Stimulated activated effector memory CD8-positive, alpha-beta T cell treated with anti-CD3 and anti-CD28 coated beads, Interleukin-12 subunit alpha, Interleukin-12 subunit beta, amount 100 ng/mL, for 72 hours (primary cell): ENCODE measurements at regions not wholly inside any gene's neighbourhood (a gene's known extent, or its start where the extent isn't known, plus 50 kb on each side); places are given as distances from the start of the nearest gene placed in this dataset.

Experiments used
- ATAC-seq: fragments of 150-1000 bp; cut with Tn5 transposase; 2 replicates; pipeline ENCODE4 v1.10.0; 2021
- DNase-seq, 2 donors: peaks; one replicate each; pipeline ENCODE4 v3.0.0; 2021 to 2022; ENCODE audit warnings: low spot score in 2 of 2
- H3K27ac Mint-ChIP-seq: one replicate; pipeline ENCODE4 v1.8.0; 2022; ENCODE audit warnings: mild to moderate bottlenecking, mixed read lengths
- H3K36me3 Mint-ChIP-seq: one replicate; pipeline ENCODE4 v1.8.0; 2022; ENCODE audit warnings: mild to moderate bottlenecking, mixed read lengths
- H3K4me1 Mint-ChIP-seq: one replicate; pipeline ENCODE4 v1.8.0; 2022; ENCODE audit warnings: mixed read lengths
- H3K4me3 Mint-ChIP-seq: one replicate; pipeline ENCODE4 v1.8.0; 2022; ENCODE audit warnings: mild to moderate bottlenecking, mixed read lengths
- H3K9me3 Mint-ChIP-seq: one replicate; pipeline ENCODE4 v1.8.0; 2022; ENCODE audit warnings: mixed read lengths

DNA sequence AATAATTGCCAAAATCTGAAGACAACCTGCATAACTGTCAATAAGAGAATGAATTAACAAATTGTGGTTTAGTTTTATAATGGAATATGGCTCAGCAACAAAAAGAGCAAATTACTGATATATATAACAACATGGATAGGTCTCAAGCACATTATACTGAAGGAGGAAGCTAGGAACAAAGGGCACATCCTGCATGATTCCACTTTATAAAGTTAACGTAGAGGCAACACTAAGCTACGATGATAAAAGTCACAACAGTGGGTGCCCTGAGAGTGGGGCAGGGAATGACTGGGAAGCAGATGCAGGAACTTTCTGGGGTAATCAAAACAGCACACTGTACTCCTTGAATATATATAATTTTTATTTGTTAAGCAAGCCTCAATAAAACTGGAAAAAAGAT is 165.2 kb downstream of the RMI1 start:
- ATAC-seq (no peak), DNase-seq (no peak)
- no peak overlapping the region for H3K4me3 Mint-ChIP-seq
- no peak overlapping the region for H3K27ac Mint-ChIP-seq
- H3K9me3 Mint-ChIP-seq, result no peaks in the 10 kb centered on the region
- no peaks in the 10 kb centered on the region for H3K36me3 Mint-ChIP-seq
- H3K4me1 Mint-ChIP-seq, result peaks cover 4% of the 10 kb centered on the region

DNA sequence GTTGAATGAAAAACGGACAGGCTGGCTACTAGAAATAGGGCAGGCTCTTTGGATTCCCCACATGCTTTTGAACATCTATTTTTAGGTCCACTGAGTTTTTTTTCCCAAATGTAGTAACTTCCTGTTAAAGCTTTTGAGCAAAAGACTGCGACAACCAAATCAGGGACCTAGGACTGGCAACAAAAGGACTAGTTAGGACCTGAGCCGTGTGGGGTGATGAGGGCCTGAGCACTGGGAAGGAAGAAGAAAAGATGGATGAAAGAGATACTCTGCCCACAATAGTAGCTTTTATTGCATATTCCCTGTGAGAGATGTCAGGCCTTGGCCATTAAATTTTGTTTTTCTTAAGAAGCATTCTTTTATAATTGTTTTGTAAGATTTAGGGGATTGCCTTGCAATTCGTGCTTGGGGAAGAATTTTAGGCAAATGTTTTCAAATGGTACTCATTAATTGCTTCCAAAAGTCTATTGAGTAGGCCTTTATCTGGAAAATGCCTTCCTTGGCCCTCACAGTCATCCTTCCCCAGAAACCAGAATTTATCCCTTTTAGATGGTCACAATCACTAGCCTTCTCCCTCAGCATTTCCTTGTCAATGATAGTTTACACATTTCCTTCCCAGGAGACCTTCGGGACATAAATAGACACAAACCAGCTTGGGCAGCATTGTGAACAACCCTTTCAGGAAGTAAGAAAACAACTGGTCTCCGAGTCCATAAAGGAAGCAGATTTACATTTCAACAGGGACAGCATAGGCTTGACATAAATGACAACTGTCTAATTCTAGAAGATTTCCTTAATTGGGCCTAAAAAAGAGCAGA is 166.5 kb downstream of the RMI1 start:
- no peak for DNase-seq
- H3K4me1 Mint-ChIP-seq, result no peaks in the 10 kb centered on the region
- H3K4me3 Mint-ChIP-seq, result no peak overlapping the region
- no peak for ATAC-seq
- H3K27ac Mint-ChIP-seq, result no peak overlapping the region
- H3K9me3 Mint-ChIP-seq, result no peaks in the 10 kb centered on the region
- no peaks in the 10 kb centered on the region for H3K36me3 Mint-ChIP-seq

DNA sequence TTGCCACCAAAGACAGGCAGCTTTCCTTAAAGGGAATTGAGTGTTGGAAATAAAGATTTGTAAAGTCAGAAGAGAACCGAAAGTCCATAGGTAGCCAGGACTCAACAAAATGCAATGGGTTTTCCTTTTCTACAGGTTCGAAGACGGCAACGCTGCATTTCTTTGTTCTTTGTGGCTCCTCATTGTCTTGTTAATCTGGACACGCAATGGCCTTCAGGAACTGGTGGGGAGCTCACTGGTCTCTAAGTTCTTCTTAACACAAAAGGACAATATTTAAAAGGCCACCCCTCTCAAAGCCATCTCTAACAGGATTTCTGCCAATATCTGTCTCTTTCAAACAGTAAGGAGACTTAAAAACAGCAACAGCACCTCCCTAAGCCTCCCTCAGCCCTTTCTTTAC is 170.6 kb downstream of the RMI1 start:
- ATAC-seq (no peak), DNase-seq (no peak)
- no peaks in the 10 kb centered on the region for H3K9me3 Mint-ChIP-seq
- no peaks in the 10 kb centered on the region for H3K4me1 Mint-ChIP-seq
- no peak overlapping the region for H3K27ac Mint-ChIP-seq
- no peak overlapping the region for H3K4me3 Mint-ChIP-seq
- no peaks in the 10 kb centered on the region for H3K36me3 Mint-ChIP-seq

DNA sequence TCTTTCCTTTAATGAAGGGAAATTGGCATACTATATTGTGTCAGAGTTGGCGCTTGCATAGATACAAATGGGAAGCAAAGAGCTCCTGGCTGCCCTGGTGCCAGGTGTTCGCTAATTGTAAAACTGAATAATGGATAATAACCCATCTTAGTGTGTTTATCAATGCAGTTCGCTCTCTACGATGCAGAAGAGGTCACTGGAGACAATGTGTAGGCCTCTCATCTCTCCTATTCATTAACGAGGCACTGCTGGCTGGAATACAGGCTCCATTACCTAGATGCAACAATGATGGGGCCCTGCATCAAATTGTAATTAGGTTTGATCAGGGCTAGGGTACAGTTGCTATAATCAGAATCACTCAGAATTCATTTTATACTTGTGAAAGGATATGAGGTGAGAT is 171.0 kb downstream of the RMI1 start:
- H3K4me3 Mint-ChIP-seq, result no peak overlapping the region
- H3K36me3 Mint-ChIP-seq, result no peaks in the 10 kb centered on the region
- DNase-seq, result no peak
- no peaks in the 10 kb centered on the region for H3K4me1 Mint-ChIP-seq
- no peak overlapping the region for H3K27ac Mint-ChIP-seq
- ATAC-seq, result no peak
- H3K9me3 Mint-ChIP-seq, result no peaks in the 10 kb centered on the region

DNA sequence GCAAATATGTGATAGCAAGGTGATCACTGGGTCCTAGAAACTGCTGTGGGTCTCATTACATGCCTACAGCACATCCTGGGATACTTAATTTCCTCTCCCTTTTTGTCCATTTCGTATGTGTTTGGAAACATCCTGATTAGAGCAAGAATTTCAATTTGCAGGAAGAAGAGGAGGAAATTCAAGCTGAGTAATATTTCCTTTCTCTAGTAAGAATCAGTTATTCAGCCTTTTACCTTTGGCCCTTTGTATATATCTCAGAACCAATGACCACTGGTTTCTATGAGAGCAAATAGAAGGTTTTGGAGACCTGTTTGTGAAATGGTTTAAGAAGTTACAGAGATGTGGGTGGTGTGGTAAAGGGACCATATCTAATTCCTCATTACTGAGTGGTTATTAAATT is 171.6 kb downstream of the RMI1 start:
- H3K4me3 Mint-ChIP-seq, result no peak overlapping the region
- DNase-seq (no peak), ATAC-seq (no peak)
- H3K36me3 Mint-ChIP-seq, result no peaks in the 10 kb centered on the region
- H3K4me1 Mint-ChIP-seq, result no peaks in the 10 kb centered on the region
- no peak overlapping the region for H3K27ac Mint-ChIP-seq
- no peaks in the 10 kb centered on the region for H3K9me3 Mint-ChIP-seq

DNA sequence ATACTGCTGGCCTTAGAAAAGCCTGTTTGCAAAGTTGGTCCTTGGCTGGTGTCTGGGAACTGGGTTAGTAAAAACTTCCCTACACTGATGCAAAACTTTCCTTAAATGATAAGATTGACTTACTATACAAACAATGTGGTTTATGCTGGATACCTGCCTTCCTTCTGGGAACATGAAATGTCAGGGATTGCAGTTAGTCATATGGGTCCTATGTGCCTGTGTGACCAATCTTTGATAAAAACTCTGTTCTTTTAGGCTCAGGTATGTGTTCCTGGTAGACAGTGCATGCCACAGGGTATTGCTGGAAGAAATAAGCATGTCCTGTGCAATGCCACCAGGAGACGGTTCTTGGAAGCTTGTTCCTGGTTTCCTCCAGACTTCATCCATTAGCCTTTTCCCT is 173.3 kb downstream of the RMI1 start:
- Mint-ChIP-seq H3K27ac (no peak overlapping the region), H3K9me3 (no peaks in the 10 kb centered on the region), H3K36me3 (no peaks in the 10 kb centered on the region), H3K4me3 (no peak overlapping the region), H3K4me1 (no peaks in the 10 kb centered on the region)
- ATAC-seq (no peak), DNase-seq (no peak)

DNA sequence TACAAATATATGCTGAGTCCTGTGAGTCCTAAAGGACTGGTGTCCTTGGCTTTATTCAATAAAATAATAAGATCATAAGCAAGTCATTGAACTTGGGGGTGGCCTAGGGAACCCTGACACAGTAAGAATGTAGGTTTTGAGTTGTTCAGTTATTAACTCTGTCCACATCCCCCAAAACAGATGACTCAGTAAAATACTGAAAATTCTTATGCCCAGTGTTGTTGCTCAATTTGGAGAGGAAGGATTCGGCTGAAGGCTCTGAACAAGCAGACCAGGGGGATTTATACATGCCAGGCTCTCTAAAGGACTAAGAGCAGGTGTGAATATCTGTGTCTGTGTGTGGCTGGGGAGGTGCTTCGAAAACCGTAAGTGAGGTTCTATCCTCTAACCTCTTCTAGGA is 173.7 kb downstream of the RMI1 start:
- Mint-ChIP-seq H3K4me3 (no peak overlapping the region), H3K4me1 (no peaks in the 10 kb centered on the region), H3K9me3 (no peaks in the 10 kb centered on the region), H3K27ac (no peak overlapping the region), H3K36me3 (no peaks in the 10 kb centered on the region)
- no peak for DNase-seq
- ATAC-seq, result no peak

DNA sequence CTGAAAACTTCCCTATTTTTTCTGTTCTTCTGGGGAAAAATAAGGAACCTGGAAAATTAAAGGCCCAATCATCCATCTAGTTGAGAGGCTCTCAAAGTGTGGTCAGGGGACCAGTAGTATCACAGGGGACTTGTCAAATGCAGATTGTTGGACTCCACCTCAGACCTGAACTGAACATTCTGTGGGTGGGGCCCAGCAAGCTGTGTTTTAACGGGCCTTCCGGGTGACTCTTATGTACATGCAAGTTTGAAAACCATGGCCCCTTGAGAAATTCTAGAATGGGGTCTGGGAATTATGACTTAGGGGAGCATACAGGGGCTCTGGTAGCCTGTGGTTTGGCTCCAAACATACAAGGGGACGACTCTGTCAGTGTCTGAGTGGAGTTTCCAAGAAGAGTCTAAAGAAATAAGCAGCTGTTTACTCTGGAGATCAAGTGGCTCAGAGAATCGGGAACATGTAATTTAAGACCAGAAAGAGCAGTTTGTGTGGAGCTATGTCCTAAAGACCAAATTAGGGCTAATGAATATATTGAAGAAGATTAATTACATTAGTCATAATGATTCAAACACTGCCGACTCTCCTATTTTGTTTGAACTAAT is 177.4 kb downstream of the SLC28A3 start:
- ATAC-seq (no peak), DNase-seq (no peak)
- no peaks in the 10 kb centered on the region for H3K36me3 Mint-ChIP-seq
- H3K4me1 Mint-ChIP-seq, result no peaks in the 10 kb centered on the region
- H3K27ac Mint-ChIP-seq, result no peak overlapping the region
- no peak overlapping the region for H3K4me3 Mint-ChIP-seq
- no peaks in the 10 kb centered on the region for H3K9me3 Mint-ChIP-seq

DNA sequence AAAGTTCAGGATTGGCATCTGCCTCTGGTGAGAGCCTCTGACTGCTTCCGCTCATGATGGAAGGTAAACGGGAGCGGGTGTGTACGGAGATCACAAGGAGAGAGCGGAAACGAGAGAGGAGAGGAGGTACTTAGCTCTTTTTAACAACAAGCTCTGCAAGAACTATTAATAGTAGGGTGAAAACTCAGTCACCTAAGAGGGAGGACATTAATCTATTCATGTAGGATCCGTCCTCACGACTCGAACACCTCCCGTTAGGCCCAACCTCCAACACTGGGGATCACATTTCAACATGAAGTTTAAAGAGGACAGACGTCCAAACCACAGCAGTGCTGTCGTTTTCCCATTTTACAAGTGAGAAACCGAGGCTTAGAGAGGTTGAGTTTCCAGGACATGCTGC is 173.7 kb downstream of the SLC28A3 start:
- Mint-ChIP-seq H3K27ac (no peak overlapping the region), H3K9me3 (no peaks in the 10 kb centered on the region), H3K4me1 (no peaks in the 10 kb centered on the region), H3K4me3 (no peak overlapping the region), H3K36me3 (no peaks in the 10 kb centered on the region)
- ATAC-seq, result no peak
- no peak for DNase-seq

DNA sequence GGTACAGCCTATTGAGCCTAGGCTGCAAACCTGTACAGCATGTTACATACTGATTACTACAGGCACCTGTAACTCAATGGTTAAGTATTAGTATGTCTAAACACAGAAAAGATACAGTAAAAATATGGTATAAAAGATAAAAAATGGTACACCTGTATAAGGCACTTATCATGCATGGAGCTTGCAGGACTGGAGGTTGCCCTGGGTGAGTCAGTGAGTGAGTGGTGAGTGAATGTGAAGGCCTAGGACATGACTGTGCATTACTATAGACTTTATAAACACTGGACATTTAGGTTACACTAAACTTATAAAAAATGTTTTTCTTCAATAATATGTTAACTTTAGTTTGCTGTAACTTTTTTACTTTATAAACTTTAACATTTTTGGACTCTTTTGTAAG is 171.3 kb downstream of the SLC28A3 start:
- Mint-ChIP-seq H3K27ac (no peak overlapping the region), H3K4me1 (no peaks in the 10 kb centered on the region), H3K4me3 (no peak overlapping the region), H3K9me3 (no peaks in the 10 kb centered on the region), H3K36me3 (no peaks in the 10 kb centered on the region)
- ATAC-seq, result no peak
- no peak for DNase-seq

DNA sequence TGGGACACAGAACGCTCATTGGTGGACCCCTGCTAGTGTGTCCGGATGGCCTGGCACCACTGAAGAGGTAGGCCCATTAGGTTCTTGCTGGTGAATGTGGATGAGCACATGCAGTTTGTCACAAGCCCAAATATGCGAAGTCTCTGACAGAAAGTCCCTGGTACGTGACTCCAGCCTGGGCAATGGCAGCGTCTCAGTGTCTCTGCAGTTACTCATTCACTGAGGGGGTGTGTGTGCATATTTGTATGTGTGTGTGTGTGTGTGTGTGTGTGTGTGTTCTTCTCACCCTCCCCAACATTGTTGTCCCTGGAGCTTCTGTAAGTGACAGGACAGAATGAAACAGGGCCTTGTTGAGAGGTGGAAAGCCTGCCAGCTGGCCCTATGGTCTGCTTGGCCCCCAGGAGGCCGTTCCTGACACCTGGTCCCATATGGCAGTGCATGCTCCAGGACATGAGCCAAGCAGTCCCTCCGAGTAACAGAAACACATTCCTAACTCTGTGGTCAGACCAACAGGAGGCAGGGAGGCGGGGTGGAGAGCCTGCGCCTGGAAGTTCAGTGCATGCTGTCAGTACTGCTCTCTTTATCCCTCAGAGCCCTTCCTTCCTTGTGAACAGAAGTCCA is 169.9 kb downstream of the SLC28A3 start:
- no peak overlapping the region for H3K4me3 Mint-ChIP-seq
- ATAC-seq (no peak), DNase-seq (no peak)
- H3K9me3 Mint-ChIP-seq, result no peaks in the 10 kb centered on the region
- no peaks in the 10 kb centered on the region for H3K4me1 Mint-ChIP-seq
- no peak overlapping the region for H3K27ac Mint-ChIP-seq
- no peaks in the 10 kb centered on the region for H3K36me3 Mint-ChIP-seq

DNA sequence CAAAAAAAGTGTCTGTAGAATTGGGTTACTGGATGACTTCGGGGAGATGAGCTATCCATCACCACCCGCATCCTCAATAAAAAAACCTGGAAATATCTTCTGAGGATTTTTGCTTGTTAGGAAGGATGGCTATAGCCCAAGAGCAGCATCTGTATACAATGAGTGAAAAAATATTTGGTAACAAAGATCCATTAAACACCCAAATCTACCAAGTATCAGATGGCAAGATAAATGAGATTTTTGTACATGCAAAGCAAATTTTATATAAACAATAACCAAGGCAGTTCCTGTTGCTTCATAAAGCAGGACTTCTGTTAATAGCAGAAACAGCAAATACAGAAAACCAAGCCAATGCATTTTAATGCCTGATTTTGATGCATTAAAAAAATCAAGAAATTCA is 166.6 kb downstream of the SLC28A3 start:
- Mint-ChIP-seq H3K4me3 (no peak overlapping the region), H3K9me3 (no peaks in the 10 kb centered on the region), H3K4me1 (no peaks in the 10 kb centered on the region), H3K27ac (no peak overlapping the region), H3K36me3 (no peaks in the 10 kb centered on the region)
- DNase-seq (no peak), ATAC-seq (no peak)

DNA sequence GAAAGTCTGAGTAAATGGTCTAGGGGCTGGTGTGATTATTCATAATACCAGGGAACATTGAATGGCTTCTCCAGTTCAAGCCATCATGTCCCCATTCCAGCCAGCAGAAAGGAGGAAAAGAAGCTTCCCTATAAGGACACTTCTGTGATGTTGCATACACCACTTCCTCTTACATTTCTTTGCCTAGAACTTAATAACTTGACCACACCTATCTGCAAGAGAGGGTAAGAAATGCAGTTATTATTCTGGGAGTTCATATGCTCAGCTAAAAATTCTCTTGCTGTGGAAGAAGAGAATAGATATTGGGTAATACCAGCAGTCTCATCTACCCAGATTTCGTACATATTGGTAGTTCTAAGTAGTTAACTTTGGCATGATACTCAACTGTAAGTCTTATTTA is 166.1 kb downstream of the SLC28A3 start:
- Mint-ChIP-seq H3K9me3 (no peaks in the 10 kb centered on the region), H3K27ac (no peak overlapping the region), H3K36me3 (no peaks in the 10 kb centered on the region), H3K4me1 (no peaks in the 10 kb centered on the region), H3K4me3 (no peak overlapping the region)
- ATAC-seq (no peak), DNase-seq (no peak)

DNA sequence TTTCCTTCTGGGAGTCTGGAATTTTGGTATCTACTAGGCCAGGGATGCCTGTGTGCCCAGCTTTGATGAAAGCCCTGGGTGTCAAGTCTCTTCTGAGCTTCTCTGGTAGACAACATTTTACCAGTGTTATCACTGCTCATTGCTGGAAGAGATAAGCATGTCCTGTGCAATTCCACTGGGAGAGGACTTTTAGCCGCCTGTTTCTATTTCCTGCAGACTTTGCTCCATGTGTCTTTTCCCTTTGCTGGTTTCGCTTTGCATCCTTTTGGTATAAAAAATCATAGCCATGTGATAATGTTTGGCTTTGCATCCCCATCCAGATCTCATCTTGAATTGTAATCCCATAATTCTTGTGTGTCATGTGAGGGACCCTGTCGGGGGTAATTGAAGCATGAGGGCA is 163.2 kb downstream of the SLC28A3 start:
- Mint-ChIP-seq H3K36me3 (no peaks in the 10 kb centered on the region), H3K27ac (no peak overlapping the region), H3K9me3 (no peaks in the 10 kb centered on the region), H3K4me3 (no peak overlapping the region), H3K4me1 (no peaks in the 10 kb centered on the region)
- ATAC-seq (no peak), DNase-seq (no peak)

DNA sequence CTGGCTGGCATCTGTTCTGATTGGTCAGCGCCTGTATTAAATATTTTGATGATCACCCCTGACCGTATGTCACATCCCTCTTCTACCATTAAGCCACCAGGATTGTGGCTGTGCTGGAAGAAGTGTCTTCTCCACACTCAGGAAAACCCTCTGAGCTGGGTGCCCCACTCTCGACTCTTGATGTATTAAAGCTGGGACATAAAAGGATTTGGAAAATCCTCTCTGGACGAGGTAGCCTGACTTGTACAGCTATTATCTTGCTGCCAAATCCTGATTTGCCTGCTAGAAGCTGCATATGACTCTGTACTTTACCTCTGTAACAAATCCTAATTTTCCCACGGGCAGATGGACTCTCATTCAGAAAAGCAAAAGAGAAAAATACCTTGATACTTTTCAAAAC is 161.0 kb downstream of the SLC28A3 start:
- no peaks in the 10 kb centered on the region for H3K36me3 Mint-ChIP-seq
- no peak overlapping the region for H3K27ac Mint-ChIP-seq
- DNase-seq, result no peak
- H3K9me3 Mint-ChIP-seq, result no peaks in the 10 kb centered on the region
- no peak for ATAC-seq
- no peak overlapping the region for H3K4me3 Mint-ChIP-seq
- H3K4me1 Mint-ChIP-seq, result no peaks in the 10 kb centered on the region

DNA sequence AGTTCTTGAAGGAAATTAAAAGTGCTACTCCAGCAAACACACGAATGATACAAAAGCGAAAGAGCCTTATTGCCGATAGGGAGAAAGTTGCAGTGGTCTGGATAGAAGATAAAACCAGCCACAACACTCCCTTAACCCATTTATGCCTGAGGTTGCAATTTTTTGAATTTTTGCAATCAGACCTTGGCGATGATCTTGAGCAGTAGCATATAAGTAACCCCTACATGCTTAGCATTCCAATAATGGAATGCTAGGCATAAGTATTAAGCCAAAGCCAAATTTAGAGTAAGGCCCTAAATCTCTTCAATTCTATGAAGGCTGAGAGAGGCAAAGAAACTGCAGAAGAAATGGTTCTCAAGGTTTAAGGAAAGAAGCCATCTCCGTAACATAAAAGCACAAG is 153.5 kb downstream of the SLC28A3 start:
- Mint-ChIP-seq H3K4me3 (no peak overlapping the region), H3K4me1 (no peaks in the 10 kb centered on the region), H3K9me3 (no peaks in the 10 kb centered on the region), H3K36me3 (no peaks in the 10 kb centered on the region), H3K27ac (no peak overlapping the region)
- DNase-seq, result no peak
- ATAC-seq, result no peak
